ENCODE measurements at regions not wholly inside any gene's neighbourhood (a gene's known extent, or its start where the extent isn't known, plus 50 kb on each side); places are given as distances from the start of the nearest gene placed in this dataset.

GRCh38 chr11:26102325-26102724, 229.6 kb upstream of the ANO3 start:
- no peaks in the 10 kb centered on the region for H3K4me1 ChIP-seq (ENCODE audit: control insufficient read depth, extremely low read depth, insufficient read depth, low read length)
- no peak overlapping the region for H3K4me2 ChIP-seq (ENCODE audit: extremely low read depth, insufficient read depth, low read length)
- no peak for TF ChIP-seq EZH2 (IDR thresholded peaks at IDR 0.05; ENCODE audit: low read length, missing control alignments)
- no peak for TF ChIP-seq CTCF (conservative IDR thresholded peaks at IDR 0.05 in 1 of 2, IDR thresholded peaks at IDR 0.05 in 1 of 2; ENCODE audit: low read depth in 1 of 2, low read length in 2 of 2)
- no peaks in the 10 kb centered on the region for H3K79me2 ChIP-seq (ENCODE audit: control insufficient read depth, insufficient read depth, low read length)
- H3K4me3 ChIP-seq (replicated peaks in 1 of 4; ENCODE audit: control extremely low read depth in 1 of 4, insufficient read depth in 1 of 4, low read depth in 3 of 4, low read length in 4 of 4), result no peak overlapping the region
- H2AFZ ChIP-seq (ENCODE audit: low read length), result no peak overlapping the region
- no peaks in the 10 kb centered on the region for H3K9me3 ChIP-seq (ENCODE audit: control insufficient read depth, insufficient read depth, low read depth, low read length)
- H3K27ac ChIP-seq (ENCODE audit: insufficient read depth, low read length), result no peak overlapping the region
- H3K27me3 ChIP-seq (ENCODE audit: control insufficient read depth, insufficient read depth, low read length), result no peaks in the 10 kb centered on the region
- no peak for DNase-seq (ENCODE audit: low read depth in 2 of 2)
- no peak overlapping the region for H3K9ac ChIP-seq (ENCODE audit: insufficient read depth, low read length)
- no peaks in the 10 kb centered on the region for H3K36me3 ChIP-seq (ENCODE audit: control insufficient read depth, insufficient read depth, low read length)
- H4K20me1 ChIP-seq (ENCODE audit: control insufficient read depth, extremely low read depth, insufficient read depth, low read length), result no peaks in the 10 kb centered on the region

GRCh38 chr11:26105762-26106423, 226.0 kb upstream of the ANO3 start:
- Histone ChIP-seq H3K9ac (ENCODE audit: insufficient read depth, low read length) (no peak overlapping the region), H3K4me2 (ENCODE audit: extremely low read depth, insufficient read depth, low read length) (no peak overlapping the region), H3K4me1 (ENCODE audit: control insufficient read depth, extremely low read depth, insufficient read depth, low read length) (no peaks in the 10 kb centered on the region), H3K27me3 (ENCODE audit: control insufficient read depth, insufficient read depth, low read length) (no peaks in the 10 kb centered on the region), H2AFZ (ENCODE audit: low read length) (no peak overlapping the region), H3K36me3 (ENCODE audit: control insufficient read depth, insufficient read depth, low read length) (no peaks in the 10 kb centered on the region), H3K79me2 (ENCODE audit: control insufficient read depth, insufficient read depth, low read length) (no peaks in the 10 kb centered on the region), H3K9me3 (ENCODE audit: control insufficient read depth, insufficient read depth, low read depth, low read length) (no peaks in the 10 kb centered on the region), H3K27ac (ENCODE audit: insufficient read depth, low read length) (no peak overlapping the region), H3K4me3 (replicated peaks in 1 of 4; ENCODE audit: control extremely low read depth in 1 of 4, insufficient read depth in 1 of 4, low read depth in 3 of 4, low read length in 4 of 4) (no peak overlapping the region), H4K20me1 (ENCODE audit: control insufficient read depth, extremely low read depth, insufficient read depth, low read length) (no peaks in the 10 kb centered on the region)
- no peak for DNase-seq (ENCODE audit: low read depth in 2 of 2)
- no peak for TF ChIP-seq EZH2 (IDR thresholded peaks at IDR 0.05; ENCODE audit: low read length, missing control alignments)
- TF ChIP-seq CTCF (conservative IDR thresholded peaks at IDR 0.05 in 1 of 2, IDR thresholded peaks at IDR 0.05 in 1 of 2; ENCODE audit: low read depth in 1 of 2, low read length in 2 of 2), result no peak

- no peak overlapping the region for H3K9ac ChIP-seq (ENCODE audit: insufficient read depth, low read length)
- TF ChIP-seq EZH2 (IDR thresholded peaks at IDR 0.05; ENCODE audit: low read length, missing control alignments) (no peak), CTCF (conservative IDR thresholded peaks at IDR 0.05 in 1 of 2, IDR thresholded peaks at IDR 0.05 in 1 of 2; ENCODE audit: low read depth in 1 of 2, low read length in 2 of 2) (no peak)
Measured at GRCh38 chr11:26106726-26107125, 225.2 kb upstream of the ANO3 start.

More at GRCh38 chr11:26106726-26107125, 225.2 kb upstream of the ANO3 start:
- Histone ChIP-seq H3K9me3 (ENCODE audit: control insufficient read depth, insufficient read depth, low read depth, low read length) (no peaks in the 10 kb centered on the region), H3K4me2 (ENCODE audit: extremely low read depth, insufficient read depth, low read length) (no peak overlapping the region), H3K4me3 (replicated peaks in 1 of 4; ENCODE audit: control extremely low read depth in 1 of 4, insufficient read depth in 1 of 4, low read depth in 3 of 4, low read length in 4 of 4) (no peak overlapping the region), H2AFZ (ENCODE audit: low read length) (no peak overlapping the region), H3K27me3 (ENCODE audit: control insufficient read depth, insufficient read depth, low read length) (no peaks in the 10 kb centered on the region), H3K4me1 (ENCODE audit: control insufficient read depth, extremely low read depth, insufficient read depth, low read length) (no peaks in the 10 kb centered on the region), H3K79me2 (ENCODE audit: control insufficient read depth, insufficient read depth, low read length) (no peaks in the 10 kb centered on the region), H3K36me3 (ENCODE audit: control insufficient read depth, insufficient read depth, low read length) (no peaks in the 10 kb centered on the region), H3K27ac (ENCODE audit: insufficient read depth, low read length) (no peak overlapping the region), H4K20me1 (ENCODE audit: control insufficient read depth, extremely low read depth, insufficient read depth, low read length) (no peaks in the 10 kb centered on the region)
- no peak for DNase-seq (ENCODE audit: low read depth in 2 of 2)

Data from fibroblast of lung (primary cell).